Suprapubic skin (tissue), 4 donors: ENCODE measurements at regions not wholly inside any gene's neighbourhood (a gene's known extent, or its start where the extent isn't known, plus 50 kb on each side); places are given as distances from the start of the nearest gene placed in this dataset.

Experiments used
- DNase-seq, 2 donors: peaks; one replicate each; pipeline ENCODE4 v3.0.0-alpha.2; 2019; ENCODE audit warnings: low spot score in 2 of 2
- H3K27ac ChIP-seq: fragments of 200-600 bp; sonication (generic); one replicate; pipeline ENCODE4 v1.5.1; 2019
- H3K27me3 ChIP-seq: fragments of 200-600 bp; sonication (generic); one replicate; pipeline ENCODE4 v1.5.1; 2019
- H3K36me3 ChIP-seq: fragments of 200-600 bp; sonication (generic); one replicate; pipeline ENCODE4 v1.5.1; 2019
- H3K4me1 ChIP-seq: fragments of 200-600 bp; sonication (generic); one replicate; pipeline ENCODE4 v1.5.1; 2019
- H3K4me3 ChIP-seq: fragments of 200-600 bp; sonication (generic); one replicate; pipeline ENCODE4 v1.5.1; 2019; ENCODE audit warnings: mild to moderate bottlenecking
- H3K9me3 ChIP-seq: fragments of 200-600 bp; sonication (generic); one replicate; pipeline ENCODE4 v1.5.1; 2019
- CTCF ChIP-seq, 2 donors: fragments of 200-600 bp in 1 of 2; fragments of 450-650 bp in 1 of 2; sonication (generic) in 1 of 2; IDR thresholded peaks; one replicate each; pipeline ENCODE4 v1.5.1; 2016 to 2019; ENCODE audit warnings: antibody characterized with exemption in 2 of 2, mild to moderate bottlenecking in 1 of 2, moderate library complexity in 1 of 2
- EP300 ChIP-seq: sonication (generic); formaldehyde crosslinking; IDR thresholded peaks from one replicate; pipeline ENCODE4 v1.6.1; 2017; ENCODE audit warnings: antibody characterized with exemption
- POLR2A ChIP-seq, 2 donors: fragments of 450-650 bp; IDR thresholded peaks; one replicate each; pipeline ENCODE4 v1.6.1; 2017; ENCODE audit warnings: antibody characterized with exemption in 2 of 2, mild to moderate bottlenecking in 2 of 2, moderate library complexity in 2 of 2
- POLR2AphosphoS5 ChIP-seq, 3 donors: sonication (generic); formaldehyde crosslinking; IDR thresholded peaks; one replicate each; pipeline ENCODE4 v1.6.1; 2017; ENCODE audit warnings: antibody characterized with exemption in 3 of 3
- WGBS: methylation state at CpG from one replicate; pipeline ENCODE4 v1.1.5; 2018; 5-methylcytosine and 5-hydroxymethylcytosine counted together

- no peaks in the 10 kb centered on the region for H3K36me3 ChIP-seq
- 0% methylated on average over 1 of the region's 1 CpG for WGBS
- H3K27me3 ChIP-seq = no peaks in the 10 kb centered on the region
- no peak for TF ChIP-seq POLR2A (IDR thresholded peaks at IDR 0.05)
- TF ChIP-seq EP300 = no peak
- TF ChIP-seq CTCF (IDR thresholded peaks at IDR 0.05) = no peak
- TF ChIP-seq POLR2AphosphoS5 (IDR thresholded peaks at IDR 0.05) = no peak
- H3K27ac ChIP-seq = no peak overlapping the region
- no peak overlapping the region for H3K4me3 ChIP-seq
- H3K4me1 ChIP-seq = peaks cover 6% of the 10 kb centered on the region
- DNase-seq = no peak
- H3K9me3 ChIP-seq = no peaks in the 10 kb centered on the region
These were observed 224.8 kb downstream of the C12orf50 start for GRCh38 chr12:87804386-87804785.

- DNase-seq = no peak
- H3K4me1 ChIP-seq = peaks cover 6% of the 10 kb centered on the region
- H3K27me3 ChIP-seq = no peaks in the 10 kb centered on the region
- TF ChIP-seq POLR2A (IDR thresholded peaks at IDR 0.05) (no peak), POLR2AphosphoS5 (IDR thresholded peaks at IDR 0.05) (no peak), CTCF (IDR thresholded peaks at IDR 0.05) (no peak), EP300 (no peak)
- no peak overlapping the region for H3K4me3 ChIP-seq
- no peak overlapping the region for H3K27ac ChIP-seq
- no peaks in the 10 kb centered on the region for H3K36me3 ChIP-seq
- WGBS = 90% methylated on average over 1 of the region's 1 CpG
- H3K9me3 ChIP-seq = no peaks in the 10 kb centered on the region
These were observed 226.5 kb downstream of the C12orf50 start for GRCh38 chr12:87802721-87803011.

GRCh38 chr12:87801860-87802720 lies 227.1 kb downstream of the C12orf50 start:
- H3K4me3 ChIP-seq = no peak overlapping the region
- no peaks in the 10 kb centered on the region for H3K36me3 ChIP-seq
- H3K9me3 ChIP-seq = no peaks in the 10 kb centered on the region
- TF ChIP-seq POLR2AphosphoS5 (IDR thresholded peaks at IDR 0.05) (no peak), POLR2A (IDR thresholded peaks at IDR 0.05) (no peak), CTCF (IDR thresholded peaks at IDR 0.05) (no peak), EP300 (no peak)
- DNase-seq = no peak
- WGBS = 57% methylated on average over 4 of the region's 4 CpGs
- peaks cover 6% of the 10 kb centered on the region for H3K4me1 ChIP-seq
- H3K27ac ChIP-seq = no peak overlapping the region
- no peaks in the 10 kb centered on the region for H3K27me3 ChIP-seq

- H3K27ac ChIP-seq = no peak overlapping the region
- no peaks in the 10 kb centered on the region for H3K36me3 ChIP-seq
- H3K4me3 ChIP-seq = no peak overlapping the region
- no peaks in the 10 kb centered on the region for H3K27me3 ChIP-seq
- TF ChIP-seq EP300 (no peak), POLR2AphosphoS5 (IDR thresholded peaks at IDR 0.05) (no peak), POLR2A (IDR thresholded peaks at IDR 0.05) (no peak), CTCF (IDR thresholded peaks at IDR 0.05) (no peak)
- 32% methylated on average over 1 of the region's 1 CpG for WGBS
- H3K9me3 ChIP-seq = no peaks in the 10 kb centered on the region
- no peak for DNase-seq
- peaks cover 2% of the 10 kb centered on the region for H3K4me1 ChIP-seq
These were observed 232.2 kb downstream of the C12orf50 start for GRCh38 chr12:87796961-87797516.

GRCh38 chr12:87795555-87795954 lies 233.6 kb downstream of the C12orf50 start:
- WGBS = 23% methylated on average over 2 of the region's 2 CpGs
- Histone ChIP-seq H3K36me3 (no peaks in the 10 kb centered on the region), H3K9me3 (no peaks in the 10 kb centered on the region), H3K4me1 (no peaks in the 10 kb centered on the region), H3K4me3 (no peak overlapping the region), H3K27ac (no peak overlapping the region), H3K27me3 (no peaks in the 10 kb centered on the region)
- DNase-seq = no peak
- TF ChIP-seq POLR2AphosphoS5 (IDR thresholded peaks at IDR 0.05) = no peak
